Stimulated activated CD4-positive, alpha-beta T cell treated with anti-CD3 and anti-CD28 coated beads, TNF-alpha, amount 100 ng/mL, for 4 hours (primary cell): ENCODE measurements at regions not wholly inside any gene's neighbourhood (a gene's known extent, or its start where the extent isn't known, plus 50 kb on each side); places are given as distances from the start of the nearest gene placed in this dataset.
"Not testable (repeated sequence)": the region's sequence is repeated elsewhere in the genome, so short reads cannot be mapped to it uniquely, and the experiment has no call there.

ENCODE experiments used
- DNase-seq, 3 experiments: peaks; one replicate each; pipeline ENCODE4 v3.0.0-alpha.2; 2020; ENCODE audit warnings: low read depth in 3 of 3

DNA sequence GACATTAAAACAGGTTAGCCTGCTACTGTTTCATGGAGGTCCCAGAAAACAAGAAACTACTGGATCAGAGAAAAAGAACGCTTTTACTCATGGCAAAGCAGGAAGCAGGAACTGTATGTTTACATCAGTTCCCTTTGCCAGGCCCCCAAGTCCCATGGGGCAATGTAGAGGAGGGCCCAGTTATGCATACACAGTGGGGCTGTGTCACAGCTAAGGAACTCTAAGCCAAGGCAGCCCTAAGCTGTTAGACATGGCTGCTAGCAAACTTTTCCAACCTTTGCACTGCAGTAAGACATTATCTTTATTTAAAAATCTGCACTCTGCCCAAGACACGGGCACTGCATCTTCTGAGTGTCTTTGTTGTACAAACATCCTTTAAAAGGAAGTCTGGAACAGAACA, 975.8 kb downstream of the C4orf33 start:
- no peak for DNase-seq

DNA sequence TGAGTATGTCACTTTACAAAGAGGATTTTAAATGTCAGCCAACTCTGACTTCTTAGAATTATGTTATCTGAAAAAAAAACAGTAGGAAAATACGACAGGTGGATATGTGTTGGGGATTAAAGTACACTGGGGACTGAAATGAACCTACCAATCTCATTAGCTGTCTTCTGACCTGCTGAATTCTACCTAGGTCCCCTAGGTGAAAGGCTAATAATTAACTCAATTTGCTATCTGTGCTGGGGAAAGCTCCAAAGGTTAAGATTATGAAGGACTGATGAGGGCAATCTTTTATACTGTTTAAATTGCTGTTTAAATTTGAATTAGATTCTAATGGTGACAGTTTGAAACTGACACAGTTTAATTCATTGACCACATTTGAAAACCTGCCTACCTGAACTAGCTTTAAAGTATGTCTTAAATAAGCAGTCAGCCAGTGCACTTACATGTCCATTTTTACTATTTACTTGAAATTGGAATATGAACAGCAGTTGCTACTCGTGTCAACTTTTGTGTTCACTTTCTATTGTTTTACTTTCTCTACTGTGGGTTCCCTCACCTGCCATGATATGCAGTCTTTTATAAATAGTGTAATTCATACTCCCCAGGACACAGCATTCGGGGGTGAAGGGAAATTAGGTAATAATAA, 977.3 kb downstream of the C4orf33 start:
- DNase-seq: no peak

DNA sequence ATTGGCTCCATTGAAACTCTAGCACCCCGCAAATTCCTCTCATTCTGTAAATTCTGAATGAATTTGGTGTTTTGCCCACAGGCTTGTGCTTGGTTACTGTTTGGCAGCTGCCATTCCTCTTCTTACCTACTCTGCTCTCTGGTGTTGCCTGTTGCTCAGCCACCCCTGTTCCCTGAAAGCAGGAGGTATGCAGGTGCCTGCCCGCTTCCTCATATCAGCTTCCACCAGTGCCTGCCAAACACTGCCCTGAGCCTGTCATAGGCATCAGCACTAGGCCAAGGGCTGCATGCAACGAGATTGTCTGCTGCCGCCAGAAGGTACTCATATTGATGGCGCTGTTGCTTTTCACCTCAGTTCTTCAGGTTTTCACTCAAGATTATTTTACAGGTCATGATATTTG, 978.1 kb downstream of the C4orf33 start:
- no peak for DNase-seq

DNA sequence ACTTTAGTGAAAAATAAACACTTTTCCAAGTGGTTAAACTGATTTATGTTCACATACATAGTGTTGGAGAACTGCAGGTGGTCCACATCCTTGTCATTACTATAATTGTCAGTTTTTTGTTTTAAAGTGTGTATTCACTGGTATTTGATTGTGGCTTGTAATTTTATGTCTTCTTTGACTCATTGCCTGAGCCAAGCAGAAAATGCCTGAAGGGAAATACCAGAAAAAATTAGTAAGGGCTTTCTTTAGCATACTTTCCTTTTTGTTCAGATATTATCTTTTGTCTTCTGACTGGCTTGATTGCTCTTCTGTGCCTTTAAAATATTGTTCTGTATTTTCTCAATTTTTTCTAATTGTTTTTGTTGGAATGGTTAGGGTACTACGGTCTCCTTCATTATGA, 981.3 kb downstream of the C4orf33 start:
- no peak for DNase-seq

DNA sequence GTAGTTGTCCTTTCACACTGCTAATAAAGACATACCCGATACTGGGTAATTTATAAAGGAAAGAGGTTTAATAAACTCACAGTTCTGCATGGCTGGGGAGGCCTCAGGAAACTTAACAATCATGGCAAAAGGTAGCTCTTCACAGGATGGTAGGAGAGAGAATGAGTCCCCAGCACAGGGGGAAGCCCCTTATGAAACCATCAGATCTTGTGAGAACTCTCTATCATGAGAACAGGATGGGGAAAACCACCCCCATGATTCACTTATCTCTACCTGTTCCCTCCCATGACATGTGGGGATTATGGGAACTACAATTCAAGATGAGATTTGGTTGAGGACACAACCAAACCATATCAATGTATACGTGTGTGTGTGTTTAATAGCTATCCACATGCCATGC, 983.1 kb downstream of the C4orf33 start:
- not testable (repeated sequence) for DNase-seq

DNA sequence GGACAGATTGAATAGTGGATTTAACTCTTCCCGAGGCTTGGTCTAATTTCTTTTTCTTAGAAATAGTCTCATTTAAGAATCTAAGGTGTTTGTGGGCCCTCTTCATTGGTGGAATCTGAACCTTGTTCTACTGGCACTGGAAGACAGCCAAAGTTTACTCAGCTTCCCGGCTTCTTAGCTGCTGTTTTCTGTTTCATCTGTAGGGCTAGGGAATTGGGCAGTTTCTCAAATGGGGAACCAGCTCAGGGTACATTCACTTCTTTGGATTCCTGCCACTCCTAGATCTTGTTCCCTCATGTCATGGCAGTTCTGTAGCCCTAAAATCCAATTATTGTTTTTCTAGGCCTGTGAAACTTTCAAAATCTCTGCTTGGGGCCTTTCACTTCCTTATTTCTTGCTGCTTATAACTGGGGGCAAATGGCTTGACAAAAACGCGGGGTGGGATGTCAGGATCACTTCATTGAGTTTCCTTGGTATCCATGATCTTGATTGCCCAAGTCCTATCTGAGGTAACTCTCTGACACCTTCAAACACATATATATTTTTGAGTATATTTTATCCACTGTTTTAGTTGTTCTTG, 985.0 kb downstream of the C4orf33 start:
- no peak for DNase-seq

DNA sequence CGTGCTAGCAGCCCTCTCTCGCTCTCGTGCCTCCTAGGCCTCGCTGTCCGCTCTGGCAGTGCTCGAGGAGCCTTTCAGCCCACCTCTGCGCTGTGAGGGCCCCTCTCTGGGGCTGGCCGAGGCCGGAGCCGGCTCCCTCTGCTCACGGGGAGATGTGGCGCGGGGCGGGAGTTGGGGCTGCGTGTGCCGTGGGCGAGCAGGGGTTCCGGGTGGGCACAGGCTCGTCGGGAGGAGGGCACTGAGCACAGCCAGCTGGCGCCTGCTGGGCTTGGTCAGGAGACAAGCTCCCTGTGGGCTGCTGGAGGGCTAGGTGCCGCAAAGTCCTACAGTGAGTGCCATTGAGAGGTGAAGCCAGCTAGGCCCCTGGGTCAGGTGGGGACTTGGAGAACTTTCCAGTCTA, 994.5 kb downstream of the C4orf33 start:
- no peak for DNase-seq

DNA sequence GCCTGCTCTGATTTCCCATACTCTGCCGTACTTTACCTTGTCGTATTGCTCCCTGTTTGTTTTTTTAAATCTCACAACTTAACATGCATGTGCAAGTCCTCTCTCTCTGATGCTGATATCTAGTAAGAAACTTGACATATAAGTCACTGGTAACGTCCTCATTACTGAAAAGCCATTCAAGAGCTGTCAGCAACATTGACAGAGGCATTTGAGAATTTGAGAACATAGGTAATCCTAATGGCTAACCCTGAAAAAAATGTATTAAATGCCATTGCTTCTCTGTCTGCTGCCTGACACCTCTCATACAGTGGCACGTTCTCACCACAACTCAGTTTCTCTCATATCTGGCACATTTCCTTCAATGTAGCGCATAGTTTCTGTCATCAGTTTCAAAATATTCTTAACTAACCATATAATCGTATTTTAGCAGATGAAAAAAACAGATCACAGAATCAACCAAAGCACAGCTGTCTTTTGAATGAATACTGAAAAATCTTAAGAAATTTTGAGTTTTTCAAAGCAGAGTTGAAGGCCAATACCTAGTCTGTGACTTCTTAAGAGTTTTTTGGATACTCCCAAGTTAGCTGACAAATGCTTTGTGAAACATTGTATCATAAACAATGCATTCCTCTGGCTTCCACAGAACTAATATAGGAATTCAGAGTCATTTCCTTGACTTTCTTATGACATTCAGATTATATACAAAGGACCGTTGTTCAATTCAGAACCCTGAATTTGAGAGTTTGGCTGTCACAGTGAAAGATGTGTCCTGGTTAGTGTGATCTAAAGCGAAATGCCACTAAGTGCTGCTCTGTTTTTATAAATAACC, 996.4 kb downstream of the C4orf33 start:
- DNase-seq: no peak

DNA sequence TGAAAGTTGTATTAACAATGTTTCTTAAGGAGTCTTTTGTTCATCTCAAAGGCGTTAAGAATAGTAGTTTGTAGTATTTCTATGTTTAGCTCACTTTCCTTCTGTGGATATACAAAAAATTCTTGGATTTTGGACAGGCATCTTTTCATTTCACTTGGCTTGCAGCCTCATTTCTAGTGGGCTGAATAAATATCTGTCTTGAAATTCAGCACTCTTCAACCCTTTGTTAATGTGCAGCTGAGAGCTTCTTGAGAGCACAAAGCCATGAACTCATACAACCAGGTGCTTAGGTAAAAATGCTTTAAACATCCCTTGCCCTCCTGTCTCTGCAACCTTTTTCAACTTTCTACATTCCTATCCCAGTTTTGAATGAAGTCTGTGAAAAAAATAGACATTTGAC, 1003.2 kb downstream of the C4orf33 start:
- DNase-seq: no peak

DNA sequence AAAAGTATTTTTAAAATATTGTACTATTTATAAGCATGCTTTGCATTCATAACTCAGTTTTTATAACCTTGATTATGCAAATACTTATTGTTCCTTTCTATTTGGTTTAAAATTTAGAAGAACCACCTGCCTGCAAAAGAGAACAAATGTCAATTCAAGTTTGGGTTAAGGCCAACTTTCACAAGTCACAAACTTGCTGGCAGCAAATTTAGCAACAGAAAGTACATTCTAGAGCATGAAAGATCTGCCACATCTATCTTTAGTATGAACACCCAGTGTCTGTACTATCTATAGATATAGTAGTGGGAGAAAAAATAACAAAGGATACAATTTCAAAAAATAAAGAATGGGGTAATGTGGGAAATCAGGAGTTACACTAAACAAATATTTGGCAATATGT, 1014.2 kb downstream of the C4orf33 start:
- no peak for DNase-seq

DNA sequence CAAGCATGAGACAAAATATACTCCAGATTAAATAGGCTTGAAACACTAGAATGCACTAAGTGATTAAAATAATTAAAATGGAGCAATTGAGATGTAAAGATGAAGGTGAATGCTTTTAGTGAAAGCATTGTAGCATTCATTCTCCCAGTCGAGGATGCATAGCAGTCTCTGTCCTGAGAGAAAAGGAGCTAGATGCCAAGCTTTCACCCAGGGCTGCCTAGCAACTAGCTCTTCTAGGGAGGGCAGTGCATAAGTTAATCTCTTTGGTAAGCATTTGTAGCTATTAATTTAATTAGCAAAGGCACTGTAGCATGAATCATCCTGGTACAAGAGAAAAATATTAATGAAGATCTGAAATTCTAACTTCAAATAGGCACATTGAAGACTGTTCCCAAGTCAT, 1014.8 kb downstream of the C4orf33 start:
- DNase-seq: no peak

DNA sequence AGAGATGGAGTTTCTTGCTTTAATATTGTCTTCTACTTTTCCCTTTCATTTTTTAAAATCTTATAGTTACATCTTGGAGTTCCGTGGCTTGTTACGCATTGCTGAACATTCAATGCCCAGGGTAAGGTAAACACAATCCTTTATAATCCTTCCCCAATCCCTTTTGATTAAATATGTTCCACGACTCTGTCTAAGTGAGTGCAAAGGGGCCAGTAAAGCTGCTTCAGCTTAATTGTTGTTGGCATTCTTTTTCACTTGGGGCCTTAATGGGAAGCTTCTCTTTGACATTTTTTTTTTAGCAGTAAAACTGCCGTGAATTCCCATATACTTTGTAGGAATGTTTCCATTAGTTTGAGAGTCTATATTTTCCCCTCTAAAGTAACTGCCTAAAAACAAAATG, 1028.1 kb downstream of the C4orf33 start:
- DNase-seq: no peak

DNA sequence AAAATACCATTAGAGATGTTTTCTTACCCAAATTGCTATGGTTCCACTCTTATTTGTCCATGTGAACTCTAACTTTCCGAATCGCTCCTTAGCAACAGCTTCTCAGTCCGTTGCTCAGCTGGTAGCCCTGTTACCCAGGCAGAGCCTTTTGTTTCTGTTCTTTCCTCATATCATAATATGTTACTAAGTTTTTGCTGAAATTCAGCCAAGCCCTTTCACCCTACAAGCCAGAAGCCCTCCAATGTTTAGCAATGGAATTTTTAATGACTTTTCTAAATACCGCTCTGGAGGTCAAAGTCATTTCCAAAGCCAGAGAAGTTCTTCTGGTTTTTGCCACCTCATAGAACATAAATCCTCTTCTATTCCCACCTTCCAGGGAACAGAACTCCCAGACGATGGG, 1029.5 kb downstream of the C4orf33 start:
- DNase-seq: no peak

DNA sequence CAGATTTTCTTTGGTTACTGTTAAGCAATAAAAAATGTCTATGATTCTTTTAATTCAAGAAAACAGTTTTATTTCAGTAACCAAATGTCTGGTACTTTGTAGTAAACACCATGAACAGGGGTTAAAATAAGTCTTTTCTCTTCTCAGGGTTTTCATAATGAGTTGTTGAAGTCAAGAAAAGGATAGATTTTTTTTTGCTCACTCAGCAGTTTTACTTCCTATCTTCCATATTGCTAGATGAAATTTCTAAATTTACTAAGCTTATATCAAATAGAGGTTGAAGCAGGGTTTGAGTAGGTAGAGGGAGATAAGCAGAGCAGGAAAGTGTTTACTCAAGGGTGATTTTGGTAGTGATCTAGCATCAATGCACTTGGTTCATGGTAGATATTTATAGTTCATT, 1031.3 kb downstream of the C4orf33 start:
- no peak for DNase-seq

DNA sequence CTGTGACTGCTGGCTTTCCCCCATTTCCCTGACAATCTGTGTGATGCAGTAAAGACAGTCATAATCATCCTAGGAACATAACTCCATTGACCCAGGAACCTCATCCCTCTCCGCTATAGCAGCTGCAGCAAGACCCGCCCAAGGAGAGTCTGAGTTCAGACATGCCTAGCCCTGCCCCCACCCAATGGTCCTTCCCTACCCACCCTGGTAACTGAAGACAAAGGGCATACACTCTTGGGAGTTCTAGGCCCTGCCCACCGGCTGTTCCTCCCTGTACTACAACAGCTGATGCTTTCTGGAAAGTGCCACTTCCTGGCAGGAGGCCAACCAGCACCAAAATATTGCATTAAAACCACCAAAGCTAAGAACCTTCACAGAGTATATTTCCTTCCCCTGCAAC, 1035.6 kb downstream of the C4orf33 start:
- DNase-seq: no peak

DNA sequence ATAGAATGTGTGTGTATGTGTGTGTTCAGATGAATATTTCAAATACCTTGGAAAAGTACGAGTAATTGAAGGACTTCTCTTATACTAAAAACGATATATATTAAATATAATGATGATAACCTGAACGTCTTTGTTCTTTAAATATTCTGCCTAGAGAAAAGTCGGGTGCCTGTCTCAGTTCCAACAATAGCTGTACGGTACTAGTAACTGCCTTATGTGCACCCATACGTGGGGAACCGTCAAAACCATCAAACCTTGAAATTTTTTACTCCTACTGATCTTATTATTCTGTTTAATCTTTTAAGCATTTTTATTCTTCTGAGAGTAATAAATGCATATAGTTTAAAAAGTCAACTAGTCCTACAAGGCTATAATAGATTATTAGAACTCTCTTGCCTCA, 1045.7 kb downstream of the C4orf33 start:
- no peak for DNase-seq

DNA sequence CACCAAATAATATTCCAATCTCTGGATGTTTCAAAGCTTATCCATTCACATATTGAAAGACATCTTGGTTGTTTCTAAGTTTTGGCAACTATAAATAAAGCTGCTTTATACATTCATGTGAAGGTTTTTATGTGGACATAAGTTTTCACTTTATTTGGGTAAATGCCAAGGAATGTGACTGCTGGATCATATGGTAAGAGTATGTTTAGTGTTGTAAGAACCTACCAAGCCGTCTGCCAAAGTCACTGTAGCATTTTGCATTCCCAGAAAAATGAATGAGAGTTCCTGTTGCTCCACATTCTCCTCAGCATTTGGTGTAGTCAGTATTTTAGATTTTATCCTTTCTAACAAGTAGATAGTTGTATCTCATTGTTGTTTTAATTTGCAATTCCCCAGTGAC, 1047.7 kb downstream of the C4orf33 start:
- DNase-seq: no peak

DNA sequence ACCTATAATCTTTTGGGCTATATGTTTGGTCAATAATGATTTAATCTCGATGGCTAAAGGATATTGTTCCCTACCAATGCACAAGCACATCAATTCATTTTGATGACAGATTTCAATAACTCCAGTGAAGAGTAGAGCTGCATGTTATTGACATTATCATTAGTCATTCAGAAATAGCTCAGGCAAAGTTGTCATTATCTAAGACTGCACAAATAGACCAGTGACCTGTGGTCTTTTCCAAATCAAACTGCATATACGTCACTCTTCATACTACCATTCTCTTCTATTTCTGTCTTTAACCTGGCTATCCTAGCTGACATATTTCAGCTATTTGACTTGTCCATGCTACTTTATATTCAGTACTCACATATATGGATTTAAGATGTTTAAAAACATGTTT, 1050.8 kb downstream of the C4orf33 start:
- no peak for DNase-seq

DNA sequence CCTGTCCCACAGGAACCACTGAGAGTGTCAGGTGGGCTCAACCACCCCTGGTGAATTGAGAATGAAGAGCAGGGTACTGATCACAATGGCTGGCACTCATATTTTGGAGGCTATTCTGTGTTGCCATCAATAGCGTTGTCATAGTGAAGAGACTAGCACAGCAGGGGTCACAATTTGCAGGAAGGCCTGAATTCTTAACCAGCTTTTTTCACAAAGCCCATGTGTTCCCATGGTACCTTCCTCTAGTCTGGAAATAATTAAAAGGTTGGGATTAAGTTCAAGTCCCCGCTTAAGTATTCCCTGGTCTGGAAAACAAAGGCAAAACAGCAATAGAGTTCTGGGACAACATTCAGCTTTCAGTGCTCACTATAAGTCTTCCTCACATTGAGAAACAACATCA, 1051.7 kb downstream of the C4orf33 start:
- no peak for DNase-seq

DNA sequence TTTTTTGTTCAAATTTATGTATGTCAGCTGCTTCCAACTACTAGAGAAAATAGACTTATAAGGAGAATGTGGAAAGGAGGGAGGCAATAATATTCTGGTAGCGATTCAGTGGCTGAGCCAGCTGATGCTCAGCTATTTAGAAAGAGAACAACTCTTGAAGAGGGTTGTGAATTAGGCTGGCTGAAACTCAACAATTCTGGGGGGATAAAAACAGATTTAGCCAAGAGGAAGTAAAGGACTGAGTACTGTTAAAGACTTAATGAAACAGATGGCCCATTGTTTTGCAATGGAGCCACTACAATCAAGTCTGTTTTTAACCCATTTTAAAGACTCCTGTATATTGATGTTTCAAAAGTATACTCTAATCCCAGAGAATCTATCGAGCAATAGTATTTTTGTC, 1058.9 kb downstream of the C4orf33 start:
- DNase-seq: no peak

DNA sequence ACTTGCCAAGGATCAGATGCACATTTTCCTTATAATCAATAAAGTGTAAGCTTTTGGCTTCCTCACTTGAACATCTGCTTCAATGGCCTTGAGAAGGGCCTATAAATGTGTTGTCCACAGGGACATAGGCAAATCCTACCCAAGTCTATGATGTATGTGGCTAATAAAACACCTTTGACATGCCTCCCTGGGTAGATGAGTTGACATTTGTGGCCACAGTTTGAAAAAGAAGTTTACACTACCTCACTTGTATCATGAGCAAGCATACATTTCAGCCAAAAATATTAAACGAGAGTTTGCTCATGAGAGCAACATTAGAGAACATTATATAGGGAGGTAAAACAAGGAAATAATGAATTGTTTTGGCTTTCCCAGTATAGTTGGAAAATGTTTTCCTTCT, 1067.7 kb downstream of the C4orf33 start:
- no peak for DNase-seq

DNA sequence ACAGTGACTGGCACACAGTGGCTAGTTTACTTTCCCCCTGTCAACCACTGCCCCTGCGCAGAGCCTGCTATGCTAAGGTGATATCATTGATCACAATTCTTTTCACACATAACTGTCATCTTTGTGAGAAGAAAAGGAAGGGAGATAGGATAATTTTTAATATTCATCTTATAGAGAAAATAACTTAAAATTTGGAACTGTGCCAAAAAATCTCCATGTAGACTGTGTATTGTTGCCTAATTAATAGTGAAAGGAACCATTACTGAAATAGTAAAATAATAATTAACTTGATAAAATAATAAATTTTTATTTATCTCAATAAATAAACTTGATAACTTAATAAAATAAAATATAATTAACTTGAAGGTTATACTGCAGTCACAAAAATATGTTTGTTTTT, 1069.4 kb downstream of the C4orf33 start:
- no peak for DNase-seq

DNA sequence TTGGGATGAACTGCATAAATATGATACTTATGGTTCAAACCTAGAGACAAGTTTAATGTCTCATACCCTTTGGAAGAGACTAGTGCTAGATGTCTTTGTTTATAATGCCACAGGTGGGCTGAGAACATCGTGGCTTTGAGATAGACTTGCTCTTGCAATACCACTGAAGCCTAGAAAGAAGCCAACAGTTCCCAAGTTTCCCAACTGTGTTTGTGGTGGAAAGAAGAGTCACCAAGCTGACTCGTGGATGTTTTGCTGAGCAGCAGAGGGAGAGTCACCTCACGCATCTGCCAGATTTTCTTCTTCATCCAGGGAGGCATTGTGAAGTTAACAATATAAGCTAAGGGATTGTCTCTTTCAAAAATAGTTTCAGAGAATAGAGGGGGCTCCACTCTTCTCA, 1076.2 kb downstream of the C4orf33 start:
- no peak for DNase-seq
